B cell (primary cell): ENCODE measurements at regions not wholly inside any gene's neighbourhood (a gene's known extent, or its start where the extent isn't known, plus 50 kb on each side); places are given as distances from the start of the nearest gene placed in this dataset.

ENCODE experiments used
- ATAC-seq: fragments of 200-7000 bp; cut with Tn5 transposase; one replicate; pipeline ENCODE4 v1.10.0; 2021; ENCODE audit warnings: low read depth, mild to moderate bottlenecking, moderate number of reproducible peaks, moderate library complexity
- CTCF ChIA-PET: fragments of 350-600 bp; sonication (Branson Sonifier 250); formaldehyde crosslinking; loops from one replicate; lab custom pipeline; 2021; ENCODE audit warnings: antibody characterized with exemption, inconsistent platforms; lab: Charles Lee
- POLR2A ChIA-PET: fragments of 350-600 bp; sonication (Branson Sonifier 250); formaldehyde crosslinking; loops from one replicate; lab custom pipeline; 2021; ENCODE audit warnings: antibody characterized with exemption; lab: Charles Lee
- DNase-seq: peaks from one replicate; pipeline ENCODE4 v3.0.0; 2013
- H2AFZ ChIP-seq: 2 replicates; pipeline ENCODE4 v1.6.1; 2012; ENCODE audit warnings: mild to moderate bottlenecking, low read depth, low read length; ENCODE audit not compliant: insufficient read depth, poor library complexity, severe bottlenecking
- H3K27ac ChIP-seq, 2 donors: 1 replicate in 1 of 2; 2 replicates in 1 of 2; pipeline ENCODE4 v1.5.1; 2012 to 2013; ENCODE audit warnings: low read length in 2 of 2, mild to moderate bottlenecking in 2 of 2, moderate library complexity in 1 of 2
- H3K27me3 ChIP-seq, 4 experiments: fragments of 200-600 bp in 1 of 4; sonication (generic) in 1 of 4; replicated peaks in 1 of 4; 1 replicate in 2 of 4; 2 replicates in 2 of 4; pipeline versions ENCODE4 v1.6.1 to v1.7.0; 2013 to 2016; ENCODE audit warnings: low read length in 3 of 4, mild to moderate bottlenecking in 2 of 4, mixed read lengths in 1 of 4, moderate library complexity in 1 of 4; ENCODE audit not compliant: insufficient read depth in 4 of 4, control insufficient read depth in 3 of 4; ENCODE audit errors: control extremely low read depth in 1 of 4
- H3K36me3 ChIP-seq, 2 experiments: replicated peaks in 1 of 2; 1 replicate in 1 of 2; 2 replicates in 1 of 2; pipeline versions ENCODE4 v1.6.1 to v1.7.1; 2013; ENCODE audit warnings: low read length in 1 of 2; ENCODE audit not compliant: insufficient read depth in 2 of 2, control insufficient read depth in 1 of 2; ENCODE audit errors: control extremely low read depth in 1 of 2, extremely low read depth in 1 of 2
- H3K4me1 ChIP-seq, 2 donors: fragments of 200-600 bp in 1 of 2; sonication (generic) in 1 of 2; 1 replicate in 1 of 2; 2 replicates in 1 of 2; pipeline versions ENCODE4 v1.5.1 to v1.6.1; 2013 to 2017; ENCODE audit warnings: low read length in 2 of 2; ENCODE audit not compliant: control insufficient read depth in 2 of 2, insufficient read depth in 2 of 2
- H3K4me2 ChIP-seq: replicated peaks from 2 replicates; pipeline ENCODE3; 2012; ENCODE audit warnings: mild to moderate bottlenecking, low read depth, low read length; ENCODE audit not compliant: poor library complexity, severe bottlenecking
- H3K4me3 ChIP-seq, 5 experiments: fragments of 200-600 bp in 1 of 5; sonication (generic) in 1 of 5; 1 replicate in 3 of 5; 2 replicates in 2 of 5; pipeline versions ENCODE4 v1.5.1 to v1.7.0; 2011 to 2016; ENCODE audit warnings: low read length in 4 of 5, mild to moderate bottlenecking in 4 of 5, low read depth in 2 of 5, control low read depth in 1 of 5, moderate library complexity in 1 of 5; ENCODE audit not compliant: insufficient read depth in 1 of 5; ENCODE audit errors: control extremely low read depth in 1 of 5, extremely low read depth in 1 of 5
- H3K79me2 ChIP-seq: fragments of 200-600 bp; sonication (generic); one replicate; pipeline ENCODE4 v1.6.0; 2016; ENCODE audit warnings: low read length; ENCODE audit not compliant: control insufficient read depth, insufficient read depth
- H3K9ac ChIP-seq: fragments of 200-600 bp; sonication (generic); 2 replicates; pipeline ENCODE4 v1.6.1; 2017; ENCODE audit warnings: mild to moderate bottlenecking, low read length, moderate library complexity
- H3K9me3 ChIP-seq, 3 donors: one replicate each; pipeline versions ENCODE4 v1.6.1 to v1.7.1; 2013; ENCODE audit warnings: low read length in 2 of 3; ENCODE audit not compliant: control insufficient read depth in 2 of 3, insufficient read depth in 1 of 3; ENCODE audit errors: control extremely low read depth in 1 of 3
- H4K20me1 ChIP-seq: 2 replicates; pipeline ENCODE4 v1.6.0; 2012; ENCODE audit warnings: mild to moderate bottlenecking, low read length; ENCODE audit not compliant: insufficient read depth, control insufficient read depth, poor library complexity, severe bottlenecking
- H3K27ac Mint-ChIP-seq: one replicate; pipeline ENCODE4 v1.8.0; 2021; ENCODE audit warnings: mixed read lengths
- H3K27me3 Mint-ChIP-seq: one replicate; pipeline ENCODE4 v1.8.0; 2021; ENCODE audit warnings: mixed read lengths
- H3K4me1 Mint-ChIP-seq: one replicate; pipeline ENCODE4 v1.8.0; 2021; ENCODE audit warnings: mixed read lengths
- H3K4me3 Mint-ChIP-seq: one replicate; pipeline ENCODE4 v1.8.0; 2021; ENCODE audit warnings: mixed read lengths
- H3K9me3 Mint-ChIP-seq: one replicate; pipeline ENCODE4 v1.8.0; 2022; ENCODE audit warnings: mixed read lengths; ENCODE audit not compliant: insufficient read depth
- CTCF ChIP-seq: fragments of 200-600 bp; IDR thresholded peaks from one replicate; pipeline ENCODE4 v1.8.0; 2022; ENCODE audit warnings: antibody characterized with exemption, mild to moderate bottlenecking
- EZH2 ChIP-seq: IDR thresholded peaks from 2 replicates; pipeline ENCODE4 v1.6.1; 2012; ENCODE audit warnings: borderline replicate concordance, low read depth, mild to moderate bottlenecking, moderate library complexity, low read length; ENCODE audit not compliant: insufficient read depth, poor library complexity, severe bottlenecking
- WGBS: methylation state at CpG from one replicate; pipeline ENCODE4 v1.1.5; 2013; ENCODE audit warnings: missing lambda C conversion rate; ENCODE audit not compliant: insufficient coverage; 5-methylcytosine and 5-hydroxymethylcytosine counted together
- intact Hi-C: fragments of 100-400 bp; cut with micrococcal nuclease; formaldehyde crosslinking; loops from one replicate; pipeline ENCODE4 v1.10.0; 2022

- ATAC-seq: no peak
- H4K20me1 ChIP-seq: no peaks in the 10 kb centered on the region
- peaks cover 0 to 4% (median 0%) of the 10 kb centered on the region in 4 experiments for H3K27me3 ChIP-seq
- no peak overlapping the region for H3K4me2 ChIP-seq
- ChIA-PET CTCF (no interaction called here), POLR2A (no interaction called here)
- H3K4me1 Mint-ChIP-seq: no peaks in the 10 kb centered on the region
- H3K27ac ChIP-seq: no peak overlapping the region
- H3K27ac Mint-ChIP-seq: no peak overlapping the region
- no peak overlapping the region for H3K9ac ChIP-seq
- no peak overlapping the region for H2AFZ ChIP-seq
- DNase-seq: no peak
- no peak overlapping the region for H3K4me3 Mint-ChIP-seq
- TF ChIP-seq CTCF (no peak), EZH2 (no peak)
- no peaks in the 10 kb centered on the region for H3K27me3 Mint-ChIP-seq
- WGBS: 89% methylated on average over 15 of the region's 16 CpGs
- no peaks in the 10 kb centered on the region for H3K79me2 ChIP-seq
- no peaks in the 10 kb centered on the region for H3K4me1 ChIP-seq
- no peaks in the 10 kb centered on the region for H3K36me3 ChIP-seq
- H3K9me3 ChIP-seq: no peaks in the 10 kb centered on the region
- intact Hi-C loops: no loop called here
- H3K9me3 Mint-ChIP-seq: no peaks in the 10 kb centered on the region
- no peak overlapping the region for H3K4me3 ChIP-seq
Observed at GRCh38 chr15:66647358-66647757, 54.7 kb upstream of the SMAD6 start.

- H3K36me3 ChIP-seq: no peaks in the 10 kb centered on the region
- no peak overlapping the region for H3K9ac ChIP-seq
- no peak overlapping the region for H3K4me2 ChIP-seq
- ATAC-seq (no peak), DNase-seq (no peak)
- ChIA-PET CTCF (no interaction called here), POLR2A (no interaction called here)
- WGBS: 94% methylated on average over 3 of the region's 3 CpGs
- Mint-ChIP-seq H3K4me3 (no peak overlapping the region), H3K27ac (no peak overlapping the region), H3K9me3 (no peaks in the 10 kb centered on the region), H3K27me3 (peaks cover 7% of the 10 kb centered on the region), H3K4me1 (no peaks in the 10 kb centered on the region)
- H3K79me2 ChIP-seq: no peaks in the 10 kb centered on the region
- TF ChIP-seq CTCF (no peak), EZH2 (no peak)
- no peaks in the 10 kb centered on the region for H3K4me1 ChIP-seq
- peaks cover 0 to 4% (median 0%) of the 10 kb centered on the region in 4 experiments for H3K27me3 ChIP-seq
- intact Hi-C loops: no loop called here
- no peak overlapping the region for H3K27ac ChIP-seq
- H3K4me3 ChIP-seq: no peak overlapping the region
- H3K9me3 ChIP-seq: no peaks in the 10 kb centered on the region
- H4K20me1 ChIP-seq: no peaks in the 10 kb centered on the region
- no peak overlapping the region for H2AFZ ChIP-seq
Observed at GRCh38 chr15:66648588-66648987, 53.4 kb upstream of the SMAD6 start.
